Keratinocyte (primary cell): ENCODE measurements at regions not wholly inside any gene's neighbourhood (a gene's known extent, or its start where the extent isn't known, plus 50 kb on each side); places are given as distances from the start of the nearest gene placed in this dataset.

Source experiments
- DNase-seq: peaks from one replicate; pipeline ENCODE4 v3.0.0-alpha.2; 2011; ENCODE audit warnings: low read depth, missing footprints, low spot score
- FAIRE-seq: peaks from 2 replicates; lab custom pipeline; 2011; peaks lifted over from hg19 to GRCh38; lab: Jason Lieb, UNC
- H2AFZ ChIP-seq: 2 replicates; pipeline ENCODE4 v1.6.0; 2012; ENCODE audit warnings: low read length, control low read depth, inconsistent platforms; ENCODE audit not compliant: control insufficient read depth
- H3K27ac ChIP-seq: 2 replicates; pipeline ENCODE4 v1.5.1; 2011; ENCODE audit warnings: low read length; ENCODE audit not compliant: control insufficient read depth, insufficient read depth
- H3K27me3 ChIP-seq: 3 replicates; pipeline ENCODE4 v1.6.0; 2011; ENCODE audit warnings: low read length; ENCODE audit not compliant: control insufficient read depth, insufficient read depth; ENCODE audit errors: extremely low read depth
- H3K36me3 ChIP-seq, 2 experiments: 2 replicates in 1 of 2; 3 replicates in 1 of 2; pipeline ENCODE4 v1.5.1; 2011; ENCODE audit warnings: low read length in 2 of 2, mild to moderate bottlenecking in 1 of 2; ENCODE audit not compliant: control insufficient read depth in 2 of 2, insufficient read depth in 2 of 2; ENCODE audit errors: extremely low read depth in 1 of 2
- H3K4me1 ChIP-seq: 3 replicates; pipeline ENCODE4 v1.5.1; 2011; ENCODE audit warnings: low read length; ENCODE audit not compliant: control insufficient read depth, insufficient read depth; ENCODE audit errors: extremely low read depth
- H3K4me2 ChIP-seq: 3 replicates; pipeline ENCODE4 v1.6.0; 2011; ENCODE audit warnings: low read depth, low read length; ENCODE audit not compliant: control insufficient read depth, insufficient read depth; ENCODE audit errors: extremely low read depth
- H3K4me3 ChIP-seq, 3 experiments: fragments of 200-600 bp in 1 of 3; sonication (generic) in 1 of 3; 2 replicates in 2 of 3; 3 replicates in 1 of 3; pipeline ENCODE4 v1.5.1; 2011 to 2016; ENCODE audit warnings: low read length in 3 of 3, mild to moderate bottlenecking in 3 of 3, control low read depth in 2 of 3, inconsistent platforms in 1 of 3, low read depth in 1 of 3, mixed read lengths in 1 of 3, mixed run types in 1 of 3, moderate library complexity in 1 of 3; ENCODE audit not compliant: control insufficient read depth in 2 of 3, insufficient read depth in 2 of 3; ENCODE audit errors: extremely low read depth in 1 of 3
- H3K79me2 ChIP-seq: 2 replicates; pipeline ENCODE4 v1.6.0; 2012; ENCODE audit warnings: low read length; ENCODE audit not compliant: control insufficient read depth, insufficient read depth
- H3K9ac ChIP-seq: 3 replicates; pipeline ENCODE4 v1.6.0; 2011; ENCODE audit warnings: low read length; ENCODE audit not compliant: control insufficient read depth, insufficient read depth; ENCODE audit errors: extremely low read depth
- H3K9me1 ChIP-seq: 3 replicates; pipeline ENCODE4 v1.6.0; 2011; ENCODE audit warnings: low read length; ENCODE audit not compliant: control insufficient read depth, insufficient read depth; ENCODE audit errors: extremely low read depth
- H3K9me3 ChIP-seq: 2 replicates; pipeline ENCODE4 v1.5.1; 2012; ENCODE audit warnings: low read depth, low read length; ENCODE audit not compliant: control insufficient read depth
- H4K20me1 ChIP-seq: 3 replicates; pipeline ENCODE4 v1.6.0; 2011; ENCODE audit warnings: low read length; ENCODE audit not compliant: control insufficient read depth, insufficient read depth; ENCODE audit errors: extremely low read depth
- CTCF ChIP-seq, 3 experiments: IDR thresholded peaks in 1 of 3; conservative IDR thresholded peaks in 1 of 3; optimal IDR thresholded peaks in 1 of 3; 2 replicates in 2 of 3; 3 replicates in 1 of 3; pipeline versions ENCODE3 to v1.5.1; 2011; ENCODE audit warnings: low read length in 3 of 3, mild to moderate bottlenecking in 3 of 3, moderate library complexity in 2 of 3, control low read depth in 1 of 3, inconsistent platforms in 1 of 3; ENCODE audit not compliant: insufficient read depth in 2 of 3; ENCODE audit errors: extremely low read depth in 1 of 3
- EZH2 ChIP-seq: IDR thresholded peaks from one replicate; pipeline ENCODE4 v1.6.1; 2012; ENCODE audit warnings: inconsistent platforms, mild to moderate bottlenecking, low read length, moderate library complexity
- dilution Hi-C: fragments of 300-500 bp; cut with MboI; formaldehyde crosslinking; loops from one replicate; pipeline ENCODE4 v1.7.0; 2020; ENCODE audit warnings: low sequenced_read_pairs; ENCODE audit not compliant: extremely low pct_ligation_motif_present

GRCh38 chr2:133949595-133949994 lies 304.3 kb upstream of the MGAT5 start:
- Histone ChIP-seq H3K9me3 (no peaks in the 10 kb centered on the region), H3K27me3 (peaks cover 11% of the 10 kb centered on the region), H3K4me3 (no peak overlapping the region), H3K4me1 (no peaks in the 10 kb centered on the region), H3K79me2 (no peaks in the 10 kb centered on the region), H2AFZ (no peak overlapping the region), H3K9me1 (no peaks in the 10 kb centered on the region), H3K9ac (no peak overlapping the region), H3K27ac (no peak overlapping the region), H3K36me3 (no peaks in the 10 kb centered on the region), H4K20me1 (no peaks in the 10 kb centered on the region), H3K4me2 (no peak overlapping the region)
- TF ChIP-seq EZH2 (no peak), CTCF (optimal IDR thresholded peaks at IDR 0.05 in 1 of 3, IDR thresholded peaks at IDR 0.05 in 1 of 3, conservative IDR thresholded peaks at IDR 0.05 in 1 of 3; ENCODE audit: extremely low read depth in 1 of 3, insufficient read depth in 2 of 3, low read length in 3 of 3) (no peak)
- FAIRE-seq (no peak), DNase-seq (no peak)
- dilution Hi-C loops, result no loop called here

- Histone ChIP-seq H3K36me3 (no peaks in the 10 kb centered on the region), H3K27ac (no peak overlapping the region)
- no peak for FAIRE-seq
Observed at GRCh38 chr2:133951209-133951608, 302.7 kb upstream of the MGAT5 start.

More at GRCh38 chr2:133951209-133951608, 302.7 kb upstream of the MGAT5 start:
- H3K4me3 ChIP-seq, result no peak overlapping the region
- DNase-seq, result no peak
- no peaks in the 10 kb centered on the region for H4K20me1 ChIP-seq
- no peak overlapping the region for H3K4me2 ChIP-seq
- no peak overlapping the region for H2AFZ ChIP-seq
- H3K9me1 ChIP-seq, result no peaks in the 10 kb centered on the region
- peaks cover 9% of the 10 kb centered on the region for H3K27me3 ChIP-seq
- TF ChIP-seq CTCF (optimal IDR thresholded peaks at IDR 0.05 in 1 of 3, IDR thresholded peaks at IDR 0.05 in 1 of 3, conservative IDR thresholded peaks at IDR 0.05 in 1 of 3; ENCODE audit: extremely low read depth in 1 of 3, insufficient read depth in 2 of 3, low read length in 3 of 3) (no peak), EZH2 (no peak)
- no peaks in the 10 kb centered on the region for H3K79me2 ChIP-seq
- H3K9ac ChIP-seq, result no peak overlapping the region
- H3K9me3 ChIP-seq, result no peaks in the 10 kb centered on the region
- dilution Hi-C loops, result no loop called here
- H3K4me1 ChIP-seq, result no peaks in the 10 kb centered on the region
